ENCODE measurements at regions not wholly inside any gene's neighbourhood (a gene's known extent, or its start where the extent isn't known, plus 50 kb on each side); places are given as distances from the start of the nearest gene placed in this dataset.
"Not testable (repeated sequence)": the region's sequence is repeated elsewhere in the genome, so short reads cannot be mapped to it uniquely, and the experiment has no call there.

GRCh38 chr18:34482204-34482603, 227.9 kb upstream of the DTNA start:
- DNase-seq = no peak

DNA sequence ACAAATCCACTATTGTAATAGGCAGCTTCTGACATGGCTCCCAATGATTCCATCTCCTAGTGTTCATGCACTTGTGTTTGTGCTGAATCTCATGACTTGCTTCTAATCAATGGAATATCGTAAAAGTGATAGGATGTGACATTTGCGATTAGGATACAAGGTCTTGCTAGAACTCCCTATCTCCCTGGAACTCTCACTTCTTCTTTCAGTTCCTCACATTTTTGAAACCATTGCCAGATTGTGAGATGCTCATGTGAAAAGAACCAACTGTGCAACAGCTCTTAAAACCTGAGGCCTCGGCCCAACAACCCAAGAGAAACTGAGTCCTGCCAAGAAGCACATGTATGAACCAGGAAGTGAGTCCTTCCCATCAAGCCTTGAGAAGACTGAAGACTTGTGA, 226.9 kb upstream of the DTNA start:
- DNase-seq = no peak

- no peak for DNase-seq
These were observed 218.4 kb upstream of the DTNA start for GRCh38 chr18:34491719-34492118.

GRCh38 chr18:34492652-34493051, 217.4 kb upstream of the DTNA start:
- no peak for DNase-seq

- DNase-seq = peak in 1 of 5 experiments; percentile 31
These were observed 217.0 kb upstream of the DTNA start for GRCh38 chr18:34493099-34493544.

DNA sequence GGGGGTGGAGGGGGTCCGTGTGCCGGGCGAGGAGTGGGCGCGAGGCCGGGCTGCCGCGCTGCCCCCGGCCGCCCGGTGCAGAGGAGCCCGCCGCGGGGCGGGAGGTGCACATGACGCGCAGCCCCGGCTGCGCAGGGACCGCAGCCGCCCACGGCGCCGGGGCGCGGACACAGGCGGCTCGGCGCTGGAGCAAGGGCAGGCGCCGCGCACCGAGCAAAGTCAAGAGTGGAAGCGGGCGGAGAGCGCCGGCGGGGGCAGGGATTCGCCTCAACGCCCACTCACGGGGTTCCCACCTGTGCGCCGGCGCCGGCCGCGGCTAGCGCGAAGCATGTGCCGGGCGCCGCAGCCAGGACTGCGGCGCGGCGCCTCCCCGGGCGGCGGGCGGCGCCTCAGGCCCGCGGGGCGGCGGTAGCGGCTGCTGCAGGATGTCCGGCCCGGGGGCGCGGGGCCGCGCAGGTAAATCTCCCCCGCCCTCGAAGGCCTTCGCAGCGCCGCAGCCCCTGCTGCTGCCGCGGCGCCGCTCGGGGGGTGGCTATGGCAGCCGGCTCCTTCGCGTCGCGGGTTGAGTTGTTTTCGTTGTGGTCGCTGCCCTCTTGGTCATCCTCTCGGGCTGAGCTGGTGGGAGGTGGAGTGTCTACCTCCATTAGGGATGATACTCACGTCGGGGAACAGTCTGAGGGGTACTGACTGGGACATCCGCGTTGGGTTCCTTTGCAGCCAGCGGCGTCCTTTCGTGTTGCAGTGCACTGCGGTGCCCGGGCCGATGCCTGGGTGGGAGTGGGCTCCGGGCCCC, 216.3 kb upstream of the DTNA start:
- DNase-seq = peak in 1 of 5 experiments; percentile 3

DNA sequence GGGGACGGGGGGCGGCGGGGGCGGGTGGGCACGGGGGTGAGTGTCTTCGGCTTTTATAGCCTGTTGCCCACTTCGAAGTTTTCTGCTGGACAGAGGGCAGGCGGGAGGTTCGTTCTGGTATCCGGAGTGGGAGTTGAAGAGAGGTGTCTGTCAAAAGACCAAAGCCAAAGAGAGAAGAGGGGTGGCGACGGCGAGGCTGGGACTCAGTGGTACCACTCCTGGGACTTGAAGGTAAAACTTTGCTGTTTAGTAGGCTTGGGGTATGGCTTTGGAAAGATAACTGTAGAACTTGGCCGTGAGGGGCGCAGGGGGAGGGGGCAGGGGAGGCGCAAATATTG, 215.8 kb upstream of the DTNA start:
- no peak for DNase-seq

- DNase-seq = no peak
These were observed 214.6 kb upstream of the DTNA start for GRCh38 chr18:34495506-34495905.

GRCh38 chr18:34501553-34501952, 208.5 kb upstream of the DTNA start:
- DNase-seq = no peak

DNA sequence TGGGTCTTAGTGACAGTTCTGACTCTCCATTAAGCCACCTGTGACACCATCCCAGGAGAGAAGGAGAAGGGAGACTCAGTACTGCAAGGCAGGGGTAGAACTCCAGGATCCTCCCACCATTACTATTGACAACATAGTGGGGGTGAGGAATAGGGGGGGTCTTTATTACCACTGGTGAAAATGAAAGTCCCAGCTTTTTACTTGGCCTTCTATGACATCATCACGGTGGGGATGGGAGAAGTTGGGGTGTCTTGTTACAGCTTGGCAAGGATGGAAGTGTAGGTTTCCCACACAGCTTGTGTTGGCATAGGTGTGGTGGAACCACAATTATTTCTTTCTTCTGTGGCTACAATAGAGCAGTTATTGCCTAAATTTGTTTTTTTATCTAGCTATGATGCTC, 203.9 kb upstream of the DTNA start:
- no peak for DNase-seq

GRCh38 chr18:34509163-34509562, 200.9 kb upstream of the DTNA start:
- DNase-seq = no peak

DNA sequence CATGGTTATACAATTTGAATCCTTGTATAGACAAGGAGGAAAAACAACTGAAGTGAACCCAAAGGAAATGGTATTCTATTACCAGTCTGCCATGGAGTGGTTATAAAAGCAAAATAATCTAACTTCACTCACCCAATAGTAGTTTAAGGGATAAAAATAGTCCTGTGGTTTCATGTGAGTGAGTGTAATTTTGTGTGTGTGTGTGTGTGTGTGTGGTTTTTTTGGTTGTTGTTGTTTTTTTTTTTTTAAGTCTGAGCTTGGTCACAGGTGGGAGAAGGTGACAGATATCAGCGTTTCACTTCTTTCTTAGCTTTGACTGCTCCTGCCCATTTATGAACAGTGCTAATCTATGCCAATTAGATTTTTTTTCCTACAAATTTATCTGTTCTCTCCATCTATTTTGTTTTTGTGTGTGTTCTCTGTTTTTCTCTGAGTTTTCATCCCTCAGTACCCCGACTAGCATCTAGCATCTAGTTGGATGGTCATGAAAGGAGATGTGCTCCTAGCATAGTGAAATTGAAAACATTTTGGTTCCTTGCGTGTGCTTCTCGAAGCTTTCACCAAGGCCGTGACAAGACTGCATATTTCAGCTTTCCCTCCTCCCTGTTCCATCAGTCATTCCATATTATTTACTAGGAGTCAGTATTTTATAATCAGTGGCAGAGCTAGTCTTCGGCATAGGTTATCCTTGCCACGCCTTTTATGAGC, 200.1 kb upstream of the DTNA start:
- no peak for DNase-seq

DNA sequence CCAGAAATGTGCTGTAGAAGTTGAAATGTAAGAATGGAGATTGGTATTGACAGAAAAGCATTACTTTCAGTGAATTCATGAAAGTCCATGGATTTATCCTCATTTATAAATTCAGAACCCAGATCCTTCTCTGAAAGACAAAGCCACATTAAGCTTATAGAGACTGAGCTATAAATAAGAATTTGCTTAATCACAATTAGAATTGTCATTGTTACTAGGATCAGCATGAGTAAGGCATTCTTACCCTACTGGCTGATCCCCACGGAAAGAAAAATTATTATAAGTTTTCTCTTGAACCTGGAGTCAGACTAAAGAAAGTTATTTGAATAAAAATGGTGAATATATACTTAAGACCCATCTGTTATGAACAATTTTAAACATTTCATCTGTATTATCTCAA, 199.2 kb upstream of the DTNA start:
- DNase-seq = no peak

DNA sequence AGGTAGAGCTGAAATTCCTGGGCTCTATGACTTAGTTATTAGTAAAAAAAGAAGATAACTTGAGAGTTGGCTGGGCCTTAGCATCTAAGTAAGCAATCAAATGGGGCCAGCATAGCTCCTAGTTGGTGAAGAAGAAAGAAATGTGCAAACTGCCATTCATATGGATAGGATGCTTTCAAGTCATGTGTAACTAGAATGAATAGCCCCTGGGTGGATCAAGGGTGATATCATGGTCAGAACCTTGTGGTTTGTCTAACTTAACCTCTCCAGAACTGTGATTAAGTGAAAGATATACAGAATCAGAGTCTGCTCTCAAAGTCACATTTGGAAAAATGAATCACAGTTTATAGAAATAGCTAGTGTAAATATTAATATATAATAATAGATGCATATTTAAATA, 198.7 kb upstream of the DTNA start:
- DNase-seq = no peak

DNA sequence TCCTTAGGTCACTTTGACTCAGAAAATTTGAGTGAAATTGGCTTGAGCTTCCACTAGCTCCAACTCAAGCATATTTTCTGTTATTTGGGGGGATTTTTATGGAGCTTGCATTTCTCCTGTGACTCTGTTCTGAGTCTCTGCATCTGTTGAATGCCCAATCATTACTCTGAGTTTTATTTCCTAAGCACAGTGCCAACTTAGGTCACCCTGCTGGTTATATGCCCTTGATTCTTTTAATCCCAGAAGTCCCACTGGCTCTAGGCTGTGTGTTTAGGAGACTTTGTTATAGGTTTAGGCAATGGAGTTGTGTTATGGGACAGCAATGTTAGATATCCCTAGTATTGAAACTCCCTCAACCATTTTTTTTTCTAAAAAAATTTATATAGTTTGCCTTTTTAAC, 198.2 kb upstream of the DTNA start:
- DNase-seq = no peak

- no peak for DNase-seq
These were observed 195.9 kb upstream of the DTNA start for GRCh38 chr18:34514238-34514637.

- no peak for DNase-seq
These were observed 195.1 kb upstream of the DTNA start for GRCh38 chr18:34514957-34515356.

DNA sequence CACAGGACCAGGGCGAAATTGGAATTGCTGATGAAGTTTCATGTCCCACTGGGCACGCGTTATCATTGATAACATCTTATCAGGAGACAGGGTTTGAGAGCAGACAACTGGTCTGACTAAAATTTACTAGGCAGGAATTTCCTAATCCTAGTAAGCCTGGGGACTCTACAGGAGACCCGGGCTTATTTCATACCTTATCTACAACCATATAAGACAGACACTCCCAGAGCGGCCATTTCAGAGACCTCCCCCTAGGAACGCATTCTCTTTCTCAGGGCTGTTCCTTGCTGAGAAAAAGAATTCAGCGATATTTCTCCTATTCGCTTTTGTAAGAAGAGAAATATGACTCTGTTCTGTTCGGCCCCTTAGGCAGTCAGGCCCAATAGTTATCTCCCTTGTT, 193.7 kb upstream of the DTNA start:
- DNase-seq = not testable (repeated sequence)

DNA sequence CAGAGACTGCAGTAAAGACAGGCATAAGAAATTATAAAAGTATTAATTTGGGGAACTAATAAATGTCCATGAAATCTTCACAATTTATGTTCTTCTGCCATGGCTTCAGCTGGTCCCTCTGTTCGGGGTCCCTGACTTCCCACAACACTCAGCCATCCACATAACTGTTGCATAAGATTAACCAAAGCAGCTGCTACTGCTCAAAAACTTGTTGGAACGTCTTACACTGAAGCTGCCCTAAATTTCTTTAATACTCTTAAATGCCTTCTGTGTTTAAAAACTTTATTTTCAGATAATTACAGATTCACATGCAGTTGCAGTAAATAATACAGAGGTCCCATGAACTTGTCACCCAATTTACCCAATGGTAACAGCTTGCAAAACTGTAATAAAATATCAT, 193.1 kb upstream of the DTNA start:
- not testable (repeated sequence) for DNase-seq

DNA sequence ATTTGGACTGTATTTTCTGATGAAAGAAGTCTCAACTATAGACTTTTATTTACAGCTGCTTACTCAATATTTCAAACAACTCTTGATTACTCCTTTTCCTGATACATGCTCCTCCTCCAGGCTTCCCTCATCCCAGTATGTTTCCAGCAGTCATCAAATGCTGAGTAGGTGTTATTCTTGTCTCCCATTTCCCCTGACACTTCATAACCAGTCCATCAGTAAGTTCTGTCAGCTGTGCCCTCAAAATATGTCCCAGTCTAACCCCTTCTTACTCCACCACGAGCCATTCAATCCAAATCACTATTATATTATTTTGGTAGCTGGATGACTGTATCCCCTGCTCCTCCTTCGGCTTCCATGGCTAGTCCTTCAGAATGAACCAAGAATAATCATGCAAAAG, 189.1 kb upstream of the DTNA start:
- DNase-seq = no peak

GRCh38 chr18:34522603-34523002, 187.5 kb upstream of the DTNA start:
- DNase-seq = no peak

DNA sequence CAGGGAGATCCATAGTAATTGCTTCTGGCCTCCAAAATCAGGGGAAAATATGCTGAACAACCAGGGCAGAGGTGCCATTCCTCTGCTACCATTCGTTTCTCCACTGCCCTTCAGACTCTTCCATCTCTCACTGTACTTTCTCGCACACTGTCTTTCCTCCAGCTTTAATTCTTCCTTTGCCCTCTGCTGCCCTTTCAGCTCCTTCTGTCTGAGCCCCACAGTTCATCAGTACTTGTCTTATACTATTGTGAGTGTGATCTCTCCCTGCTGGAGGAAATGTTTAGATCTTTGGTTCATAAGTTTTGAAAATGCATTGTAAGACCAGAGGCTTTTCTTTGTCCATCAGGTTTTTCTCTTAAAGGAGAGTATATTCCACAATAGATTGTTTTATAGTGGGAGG, 184.9 kb upstream of the DTNA start:
- no peak for DNase-seq

- no peak for DNase-seq
These were observed 181.9 kb upstream of the DTNA start for GRCh38 chr18:34528177-34528576.
